Hepatocyte (in vitro differentiated cells): ENCODE measurements at regions not wholly inside any gene's neighbourhood (a gene's known extent, or its start where the extent isn't known, plus 50 kb on each side); places are given as distances from the start of the nearest gene placed in this dataset.

Experiments used
- CTCF ChIP-seq: fragments of 200-600 bp; sonication (generic); IDR thresholded peaks from 2 replicates; pipeline ENCODE4 v1.5.1; 2016; ENCODE audit warnings: antibody characterized with exemption, mild to moderate bottlenecking; ENCODE audit not compliant: poor library complexity
- EZH2 ChIP-seq: fragments of 200-600 bp; sonication (generic); IDR thresholded peaks from 2 replicates; pipeline ENCODE4 v1.6.1; 2016; ENCODE audit warnings: antibody characterized with exemption, mild to moderate bottlenecking, borderline replicate concordance
- EZH2phosphoT487 ChIP-seq: fragments of 200-600 bp; sonication (generic); IDR thresholded peaks from one replicate; pipeline ENCODE4 v1.6.1; 2018; ENCODE audit warnings: antibody characterized with exemption, mild to moderate bottlenecking, low read depth, moderate library complexity; ENCODE audit not compliant: unreplicated experiment, severe bottlenecking

- TF ChIP-seq CTCF: no peak
- TF ChIP-seq EZH2: no peak
- TF ChIP-seq EZH2phosphoT487: no peak
These were observed 1849.4 kb upstream of the AGA start for GRCh38 chr4:179291657-179292056.
